Epithelial cell of proximal tubule (primary cell): ENCODE measurements at regions not wholly inside any gene's neighbourhood (a gene's known extent, or its start where the extent isn't known, plus 50 kb on each side); places are given as distances from the start of the nearest gene placed in this dataset.

Source experiments
- DNase-seq: peaks from one replicate; pipeline ENCODE4 v3.0.0-alpha.2; 2011; ENCODE audit warnings: low read depth
- H3K4me3 ChIP-seq: 2 replicates; pipeline ENCODE4 v1.5.1; 2011; ENCODE audit warnings: low read depth, mild to moderate bottlenecking, low read length
- TF ChIP-seq, protein P1 (sequence below): conservative IDR thresholded peaks from 2 replicates; pipeline ENCODE4 v1.5.1; 2012; ENCODE audit warnings: low read depth, mild to moderate bottlenecking, low read length

DNA sequence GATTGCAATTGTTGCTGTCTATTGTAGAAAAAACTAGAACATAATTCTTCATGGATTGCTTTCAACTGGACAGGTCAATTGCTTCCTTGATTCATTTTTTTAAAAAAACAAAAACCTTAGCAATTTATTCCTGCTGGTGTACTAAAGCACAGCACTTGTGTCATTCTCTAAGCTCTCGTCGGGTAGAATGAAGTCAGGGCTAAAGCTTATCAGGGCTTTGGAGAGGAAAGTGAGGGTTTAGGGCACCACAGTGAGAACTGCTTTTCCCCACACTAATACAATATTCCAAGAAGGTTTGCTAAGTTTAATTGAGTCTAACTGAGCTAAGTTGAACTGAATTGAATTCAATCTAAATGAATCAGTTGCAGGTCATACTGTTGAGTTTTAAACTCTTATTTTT, 76.4 kb upstream of the TLR3 start:
- TF ChIP-seq, protein P1, sequence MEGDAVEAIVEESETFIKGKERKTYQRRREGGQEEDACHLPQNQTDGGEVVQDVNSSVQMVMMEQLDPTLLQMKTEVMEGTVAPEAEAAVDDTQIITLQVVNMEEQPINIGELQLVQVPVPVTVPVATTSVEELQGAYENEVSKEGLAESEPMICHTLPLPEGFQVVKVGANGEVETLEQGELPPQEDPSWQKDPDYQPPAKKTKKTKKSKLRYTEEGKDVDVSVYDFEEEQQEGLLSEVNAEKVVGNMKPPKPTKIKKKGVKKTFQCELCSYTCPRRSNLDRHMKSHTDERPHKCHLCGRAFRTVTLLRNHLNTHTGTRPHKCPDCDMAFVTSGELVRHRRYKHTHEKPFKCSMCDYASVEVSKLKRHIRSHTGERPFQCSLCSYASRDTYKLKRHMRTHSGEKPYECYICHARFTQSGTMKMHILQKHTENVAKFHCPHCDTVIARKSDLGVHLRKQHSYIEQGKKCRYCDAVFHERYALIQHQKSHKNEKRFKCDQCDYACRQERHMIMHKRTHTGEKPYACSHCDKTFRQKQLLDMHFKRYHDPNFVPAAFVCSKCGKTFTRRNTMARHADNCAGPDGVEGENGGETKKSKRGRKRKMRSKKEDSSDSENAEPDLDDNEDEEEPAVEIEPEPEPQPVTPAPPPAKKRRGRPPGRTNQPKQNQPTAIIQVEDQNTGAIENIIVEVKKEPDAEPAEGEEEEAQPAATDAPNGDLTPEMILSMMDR, result no peak
- H3K4me3 ChIP-seq, result no peak overlapping the region
- DNase-seq, result no peak

DNA sequence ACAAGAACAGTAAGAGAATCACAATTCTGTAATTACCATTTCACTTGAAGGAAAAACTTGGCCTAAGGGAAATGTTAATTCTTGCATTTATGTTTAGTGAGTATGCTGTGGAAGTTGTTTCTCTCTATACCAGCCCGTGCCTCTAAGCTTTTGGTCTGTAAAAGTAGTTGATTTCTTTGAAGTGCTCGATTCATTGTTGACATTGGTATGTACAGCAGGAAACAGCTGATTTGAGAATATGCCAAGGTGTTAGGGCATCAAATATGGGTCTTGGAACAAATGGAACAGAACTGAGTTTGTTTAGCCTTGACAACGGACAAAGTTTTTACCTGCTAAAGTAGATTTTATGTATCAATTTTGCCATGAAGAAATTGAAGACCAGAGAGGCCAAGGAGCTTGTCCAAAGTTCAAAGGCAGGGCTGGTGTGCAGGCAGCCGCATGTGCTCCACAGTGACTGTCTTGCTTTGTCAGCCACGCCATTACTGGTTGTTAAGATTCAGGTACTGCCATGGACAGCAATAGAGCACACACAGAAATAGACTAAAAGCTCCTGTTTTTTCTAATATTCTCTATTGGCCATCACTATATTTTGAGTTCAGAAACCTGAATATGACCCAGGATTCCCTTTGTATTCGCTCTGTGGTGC, 75.5 kb upstream of the TLR3 start:
- no peak for DNase-seq
- H3K4me3 ChIP-seq, result no peak overlapping the region
- TF ChIP-seq, protein P1, result no peak

DNA sequence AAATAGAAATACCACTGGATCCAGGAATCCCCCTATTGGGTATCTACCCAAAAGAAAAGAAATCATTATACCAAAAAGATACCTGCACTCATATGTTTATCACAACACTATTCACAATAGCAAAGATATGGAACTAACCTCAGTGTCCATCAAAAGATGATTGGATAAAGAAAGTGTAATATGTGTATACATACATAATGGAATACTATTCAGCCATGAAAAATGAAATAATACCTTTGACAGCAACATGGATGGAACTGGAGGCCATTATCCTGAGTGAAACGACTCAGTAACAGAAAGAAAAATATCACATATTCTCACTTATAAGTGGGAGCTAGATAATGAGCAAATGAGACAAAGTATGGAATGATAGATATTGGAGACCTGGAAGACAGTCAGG, 74.2 kb upstream of the TLR3 start:
- no peak for DNase-seq
- TF ChIP-seq, protein P1, result no peak
- no peak overlapping the region for H3K4me3 ChIP-seq

DNA sequence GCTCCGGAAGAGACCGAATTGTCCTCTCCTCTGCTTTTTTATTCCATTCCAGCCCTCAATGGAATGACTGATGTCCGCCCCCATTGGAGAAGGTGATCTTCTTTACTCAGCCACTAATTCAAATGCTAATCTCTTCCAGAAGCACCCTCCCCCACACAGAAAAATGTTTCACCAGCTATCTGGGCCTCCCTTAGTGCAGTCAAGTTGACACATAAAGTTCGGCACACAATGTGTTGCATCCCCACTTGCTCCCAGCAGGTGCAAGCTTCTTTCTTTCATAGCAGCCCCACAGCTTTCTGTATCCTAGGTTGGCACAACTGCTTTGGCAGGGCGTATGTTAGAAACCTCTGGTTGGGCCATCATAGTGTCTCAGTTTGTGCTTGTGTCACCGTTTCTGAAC, 73.3 kb upstream of the TLR3 start:
- no peak overlapping the region for H3K4me3 ChIP-seq
- DNase-seq, result no peak
- TF ChIP-seq, protein P1, result no peak

DNA sequence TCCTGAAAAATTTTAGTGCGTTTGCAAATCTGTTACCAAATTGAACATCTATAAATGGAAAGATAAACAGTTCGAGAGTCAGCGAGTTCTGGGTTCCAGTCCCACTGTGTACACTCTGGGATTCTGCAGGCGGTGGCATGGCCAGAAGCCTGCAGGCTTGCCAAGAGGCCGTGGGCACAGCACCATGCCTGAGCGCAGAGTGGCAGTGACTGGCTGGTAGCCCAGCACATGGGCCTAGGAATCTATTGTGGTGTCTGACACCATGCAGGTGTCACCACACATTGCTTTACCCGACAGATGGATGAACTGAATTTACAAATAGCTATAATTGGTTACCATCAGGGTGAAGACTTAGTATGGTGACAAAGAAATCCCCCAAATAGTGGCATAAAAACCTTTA, 71.7 kb upstream of the TLR3 start:
- no peak for DNase-seq
- TF ChIP-seq, protein P1, result no peak
- no peak overlapping the region for H3K4me3 ChIP-seq

DNA sequence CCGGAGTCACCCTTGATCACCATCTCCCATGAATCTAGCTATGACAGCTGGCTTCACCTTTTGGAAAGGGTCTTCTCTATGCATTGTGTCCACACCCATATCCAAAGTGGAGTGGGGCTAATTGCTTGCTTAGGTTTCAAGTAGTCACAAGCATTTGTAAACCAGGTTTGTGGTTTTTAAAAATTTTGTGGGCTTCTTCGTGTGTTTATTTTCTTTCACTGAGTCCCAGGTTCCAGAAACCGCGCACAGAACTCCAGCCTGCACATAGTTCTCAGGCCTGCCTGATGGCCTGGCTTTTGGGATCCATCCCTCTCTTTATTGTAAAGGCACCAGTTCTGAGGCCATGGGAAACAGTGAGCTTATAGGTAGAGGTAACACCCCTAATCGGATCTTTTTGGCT, 70.2 kb upstream of the TLR3 start:
- DNase-seq, result no peak
- no peak overlapping the region for H3K4me3 ChIP-seq
- TF ChIP-seq, protein P1, result no peak

DNA sequence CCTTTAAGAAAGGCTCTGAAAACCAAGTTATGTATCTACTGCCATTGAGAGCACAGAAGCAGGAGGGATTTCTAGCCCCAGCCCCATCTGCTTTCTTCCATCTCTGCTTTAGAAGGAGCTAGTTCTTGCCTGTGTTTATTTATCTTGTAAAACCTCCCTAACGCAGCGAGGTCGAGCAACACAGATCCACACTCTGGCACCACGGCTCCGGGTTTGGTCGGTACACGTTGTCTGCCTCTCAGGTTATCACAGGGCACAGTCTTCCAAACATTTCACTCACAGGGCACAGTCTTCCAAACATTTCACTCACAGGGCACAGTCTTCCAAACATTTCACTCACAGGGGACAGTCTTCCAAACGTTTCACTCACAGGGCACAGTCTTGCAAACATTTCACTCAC, 69.7 kb upstream of the TLR3 start:
- no peak for DNase-seq
- TF ChIP-seq, protein P1, result no peak
- H3K4me3 ChIP-seq, result no peak overlapping the region
